HEK293 (cell line): ENCODE measurements at regions not wholly inside any gene's neighbourhood (a gene's known extent, or its start where the extent isn't known, plus 50 kb on each side); places are given as distances from the start of the nearest gene placed in this dataset.

ENCODE experiments used
- BCL11A ChIP-seq: fragments of 450-650 bp; formaldehyde crosslinking; IDR thresholded peaks from 2 replicates; pipeline ENCODE4 v1.5.1; 2016; ENCODE audit warnings: low read depth, missing biosample characterization, missing genetic modification characterization
- OSR2 ChIP-seq: fragments of 450-650 bp; formaldehyde crosslinking; IDR thresholded peaks from 2 replicates; pipeline ENCODE4 v1.5.1; 2016; ENCODE audit warnings: missing biosample characterization, missing genetic modification characterization
- OVOL3 ChIP-seq: fragments of 450-650 bp; formaldehyde crosslinking; IDR thresholded peaks from 2 replicates; pipeline ENCODE4 v1.5.1; 2016; ENCODE audit warnings: missing biosample characterization, missing genetic modification characterization
- REPIN1 ChIP-seq: fragments of 450-650 bp; formaldehyde crosslinking; IDR thresholded peaks from 2 replicates; pipeline ENCODE4 v1.5.1; 2017; ENCODE audit warnings: missing biosample characterization, missing genetic modification characterization, low read depth
- SCRT1 ChIP-seq: fragments of 450-650 bp; formaldehyde crosslinking; IDR thresholded peaks from 2 replicates; pipeline ENCODE4 v1.5.1; 2016; ENCODE audit warnings: missing biosample characterization, missing genetic modification characterization, borderline replicate concordance
- YY2 ChIP-seq: fragments of 450-650 bp; formaldehyde crosslinking; IDR thresholded peaks from 2 replicates; pipeline ENCODE4 v1.5.1; 2016; ENCODE audit warnings: missing biosample characterization, missing genetic modification characterization
- ZBTB1 ChIP-seq: fragments of 450-650 bp; formaldehyde crosslinking; IDR thresholded peaks from 2 replicates; pipeline ENCODE4 v1.5.1; 2016; ENCODE audit warnings: missing biosample characterization, missing genetic modification characterization
- ZIC2 ChIP-seq: fragments of 450-650 bp; formaldehyde crosslinking; IDR thresholded peaks from 2 replicates; pipeline ENCODE4 v1.5.1; 2016; ENCODE audit warnings: missing biosample characterization, missing genetic modification characterization
- ZNF132 ChIP-seq: fragments of 450-650 bp; formaldehyde crosslinking; IDR thresholded peaks from 2 replicates; pipeline ENCODE4 v1.5.1; 2017; ENCODE audit warnings: missing biosample characterization, missing genetic modification characterization, borderline replicate concordance
- ZNF2 ChIP-seq: fragments of 450-650 bp; formaldehyde crosslinking; IDR thresholded peaks from 2 replicates; pipeline ENCODE4 v1.5.1; 2016; ENCODE audit warnings: missing biosample characterization, missing genetic modification characterization
- ZNF223 ChIP-seq: fragments of 450-650 bp; formaldehyde crosslinking; IDR thresholded peaks from 2 replicates; pipeline ENCODE4 v1.5.1; 2016; ENCODE audit warnings: missing biosample characterization, missing genetic modification characterization
- ZNF423 ChIP-seq: fragments of 450-650 bp; formaldehyde crosslinking; IDR thresholded peaks from 2 replicates; pipeline ENCODE4 v1.5.1; 2016; ENCODE audit warnings: missing biosample characterization, missing genetic modification characterization
- ZNF473 ChIP-seq: fragments of 450-650 bp; formaldehyde crosslinking; IDR thresholded peaks from 2 replicates; pipeline ENCODE4 v1.5.1; 2017; ENCODE audit warnings: missing biosample characterization, missing genetic modification characterization
- ZNF521 ChIP-seq: fragments of 450-650 bp; formaldehyde crosslinking; IDR thresholded peaks from 2 replicates; pipeline ENCODE4 v1.5.1; 2017; ENCODE audit warnings: missing biosample characterization, mild to moderate bottlenecking, missing genetic modification characterization
- ZNF529 ChIP-seq: fragments of 450-650 bp; formaldehyde crosslinking; IDR thresholded peaks from 2 replicates; pipeline ENCODE4 v1.5.1; 2017; ENCODE audit warnings: missing genetic modification characterization, missing biosample characterization; ENCODE audit not compliant: insufficient replicate concordance
- ZNF610 ChIP-seq: fragments of 450-650 bp; formaldehyde crosslinking; IDR thresholded peaks from 2 replicates; pipeline ENCODE4 v1.5.1; 2016; ENCODE audit warnings: missing biosample characterization, missing genetic modification characterization, borderline replicate concordance
- ZNF701 ChIP-seq: fragments of 450-650 bp; formaldehyde crosslinking; IDR thresholded peaks from 2 replicates; pipeline ENCODE4 v1.5.1; 2016; ENCODE audit warnings: missing biosample characterization, missing genetic modification characterization
- ZNF837 ChIP-seq: fragments of 450-650 bp; formaldehyde crosslinking; IDR thresholded peaks from 2 replicates; pipeline ENCODE4 v1.5.1; 2016; ENCODE audit warnings: missing biosample characterization, missing genetic modification characterization
- ZNF843 ChIP-seq: fragments of 450-650 bp; formaldehyde crosslinking; IDR thresholded peaks from 2 replicates; pipeline ENCODE4 v1.5.1; 2016; ENCODE audit warnings: missing biosample characterization, missing genetic modification characterization
- TF ChIP-seq, protein P1 (sequence below): fragments of 450-650 bp; formaldehyde crosslinking; IDR thresholded peaks from 2 replicates; pipeline ENCODE4 v1.5.1; 2016; ENCODE audit warnings: missing biosample characterization, missing genetic modification characterization
- TF ChIP-seq, protein P2 (sequence below): fragments of 450-650 bp; formaldehyde crosslinking; IDR thresholded peaks from 2 replicates; pipeline ENCODE4 v1.5.1; 2016; ENCODE audit warnings: missing biosample characterization, missing genetic modification characterization
- TF ChIP-seq, protein P3 (sequence below): fragments of 450-650 bp; formaldehyde crosslinking; IDR thresholded peaks from 2 replicates; pipeline ENCODE4 v1.5.1; 2016; ENCODE audit warnings: missing biosample characterization, missing genetic modification characterization
- TF ChIP-seq, protein P4 (sequence below): fragments of 450-650 bp; formaldehyde crosslinking; IDR thresholded peaks from 2 replicates; pipeline ENCODE4 v1.5.1; 2016; ENCODE audit warnings: missing biosample characterization, missing genetic modification characterization
- TF ChIP-seq, protein P5 (sequence below): fragments of 450-650 bp; formaldehyde crosslinking; IDR thresholded peaks from 2 replicates; pipeline ENCODE4 v1.5.1; 2016; ENCODE audit warnings: missing biosample characterization, missing genetic modification characterization, low read depth
- TF ChIP-seq, protein P6 (sequence below): fragments of 450-650 bp; formaldehyde crosslinking; IDR thresholded peaks from 2 replicates; pipeline ENCODE4 v1.5.1; 2017; ENCODE audit warnings: missing biosample characterization, missing genetic modification characterization
- TF ChIP-seq, protein P7 (sequence below): fragments of 450-650 bp; formaldehyde crosslinking; IDR thresholded peaks from 2 replicates; pipeline ENCODE4 v1.5.1; 2016; ENCODE audit warnings: missing biosample characterization, missing genetic modification characterization

DNA sequence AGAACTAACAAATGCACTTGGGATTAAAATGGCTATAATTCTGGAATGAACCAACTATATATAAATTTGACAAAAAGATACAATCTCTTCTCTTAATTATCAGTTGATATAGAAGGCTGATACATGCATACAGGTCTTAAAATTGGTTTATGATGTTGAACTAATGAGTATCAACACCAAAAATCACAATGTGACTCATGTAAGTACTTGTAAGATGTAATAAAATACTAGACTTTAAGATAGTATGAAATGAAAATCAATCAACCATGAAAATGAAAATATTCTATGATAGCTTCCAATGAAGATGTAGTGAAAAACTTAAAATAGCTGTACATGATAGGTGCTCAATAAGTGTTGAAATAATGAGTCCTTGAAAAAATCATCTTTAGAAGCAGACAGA lies 116.6 kb upstream of the SOX5 start (continued):
- no peak for TF ChIP-seq REPIN1 (tag by site-specific recombination)
- no peak for TF ChIP-seq ZNF529 (tag by site-specific recombination)
- no peak for TF ChIP-seq ZNF132 (tag by site-specific recombination)
- TF ChIP-seq ZIC2 (tag by site-specific recombination), result no peak
- TF ChIP-seq, protein P1, sequence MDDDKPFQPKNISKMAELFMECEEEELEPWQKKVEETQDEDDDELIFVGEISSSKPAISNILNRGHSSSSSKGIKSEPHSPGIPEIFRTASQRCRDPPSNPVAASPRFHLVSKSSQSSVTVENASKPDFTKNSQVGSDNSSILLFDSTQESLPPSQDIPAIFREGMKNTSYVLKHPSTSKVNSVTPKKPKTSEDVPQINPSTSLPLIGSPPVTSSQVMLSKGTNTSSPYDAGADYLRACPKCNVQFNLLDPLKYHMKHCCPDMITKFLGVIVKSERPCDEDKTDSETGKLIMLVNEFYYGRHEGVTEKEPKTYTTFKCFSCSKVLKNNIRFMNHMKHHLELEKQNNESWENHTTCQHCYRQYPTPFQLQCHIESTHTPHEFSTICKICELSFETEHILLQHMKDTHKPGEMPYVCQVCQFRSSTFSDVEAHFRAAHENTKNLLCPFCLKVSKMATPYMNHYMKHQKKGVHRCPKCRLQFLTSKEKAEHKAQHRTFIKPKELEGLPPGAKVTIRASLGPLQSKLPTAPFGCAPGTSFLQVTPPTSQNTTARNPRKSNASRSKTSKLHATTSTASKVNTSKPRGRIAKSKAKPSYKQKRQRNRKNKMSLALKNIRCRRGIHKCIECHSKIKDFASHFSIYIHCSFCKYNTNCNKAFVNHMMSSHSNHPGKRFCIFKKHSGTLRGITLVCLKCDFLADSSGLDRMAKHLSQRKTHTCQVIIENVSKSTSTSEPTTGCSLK (tag by site-specific recombination), result no peak
- TF ChIP-seq OSR2, result peak; percentile 70
- TF ChIP-seq SCRT1 (tag by site-specific recombination), result peak; percentile 11; the same call in 1 of the 2 replicates
- no peak for TF ChIP-seq ZNF610 (tag by site-specific recombination)
- TF ChIP-seq, protein P2, sequence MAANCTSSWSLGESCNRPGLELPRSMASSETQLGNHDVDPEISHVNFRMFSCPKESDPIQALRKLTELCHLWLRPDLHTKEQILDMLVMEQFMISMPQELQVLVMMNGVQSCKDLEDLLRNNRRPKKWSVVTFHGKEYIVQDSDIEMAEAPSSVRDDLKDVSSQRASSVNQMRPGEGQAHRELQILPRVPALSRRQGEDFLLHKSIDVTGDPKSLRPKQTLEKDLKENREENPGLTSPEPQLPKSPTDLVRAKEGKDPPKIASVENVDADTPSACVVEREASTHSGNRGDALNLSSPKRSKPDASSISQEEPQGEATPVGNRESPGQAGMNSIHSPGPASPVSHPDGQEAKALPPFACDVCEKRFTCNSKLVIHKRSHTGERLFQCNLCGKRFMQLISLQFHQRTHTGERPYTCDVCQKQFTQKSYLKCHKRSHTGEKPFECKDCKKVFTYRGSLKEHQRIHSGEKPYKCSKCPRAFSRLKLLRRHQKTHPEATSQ, result no peak
- TF ChIP-seq ZNF843 (tag by site-specific recombination), result peak; percentile 84
- TF ChIP-seq ZNF2 (tag by site-specific recombination), result peak; percentile 50; the same call in 1 of the 2 replicates
- TF ChIP-seq, protein P3, sequence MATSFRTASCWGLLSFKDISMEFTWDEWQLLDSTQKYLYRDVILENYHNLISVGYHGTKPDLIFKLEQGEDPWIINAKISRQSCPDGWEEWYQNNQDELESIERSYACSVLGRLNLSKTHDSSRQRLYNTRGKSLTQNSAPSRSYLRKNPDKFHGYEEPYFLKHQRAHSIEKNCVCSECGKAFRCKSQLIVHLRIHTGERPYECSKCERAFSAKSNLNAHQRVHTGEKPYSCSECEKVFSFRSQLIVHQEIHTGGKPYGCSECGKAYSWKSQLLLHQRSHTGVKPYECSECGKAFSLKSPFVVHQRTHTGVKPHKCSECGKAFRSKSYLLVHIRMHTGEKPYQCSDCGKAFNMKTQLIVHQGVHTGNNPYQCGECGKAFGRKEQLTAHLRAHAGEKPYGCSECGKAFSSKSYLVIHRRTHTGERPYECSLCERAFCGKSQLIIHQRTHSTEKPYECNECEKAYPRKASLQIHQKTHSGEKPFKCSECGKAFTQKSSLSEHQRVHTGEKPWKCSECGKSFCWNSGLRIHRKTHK (tag by site-specific recombination), result 0 out of 2 replicates have a peak, but pooled peaks have one; percentile 10
- TF ChIP-seq, protein P4, sequence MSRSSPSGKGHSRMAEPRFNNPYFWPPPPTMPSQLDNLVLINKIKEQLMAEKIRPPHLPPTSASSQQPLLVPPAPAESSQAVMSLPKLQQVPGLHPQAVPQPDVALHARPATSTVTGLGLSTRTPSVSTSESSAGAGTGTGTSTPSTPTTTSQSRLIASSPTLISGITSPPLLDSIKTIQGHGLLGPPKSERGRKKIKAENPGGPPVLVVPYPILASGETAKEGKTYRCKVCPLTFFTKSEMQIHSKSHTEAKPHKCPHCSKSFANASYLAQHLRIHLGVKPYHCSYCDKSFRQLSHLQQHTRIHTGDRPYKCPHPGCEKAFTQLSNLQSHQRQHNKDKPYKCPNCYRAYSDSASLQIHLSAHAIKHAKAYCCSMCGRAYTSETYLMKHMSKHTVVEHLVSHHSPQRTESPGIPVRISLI, result 0 out of 2 replicates have a peak, but pooled peaks have one; percentile 15
- TF ChIP-seq, protein P5, sequence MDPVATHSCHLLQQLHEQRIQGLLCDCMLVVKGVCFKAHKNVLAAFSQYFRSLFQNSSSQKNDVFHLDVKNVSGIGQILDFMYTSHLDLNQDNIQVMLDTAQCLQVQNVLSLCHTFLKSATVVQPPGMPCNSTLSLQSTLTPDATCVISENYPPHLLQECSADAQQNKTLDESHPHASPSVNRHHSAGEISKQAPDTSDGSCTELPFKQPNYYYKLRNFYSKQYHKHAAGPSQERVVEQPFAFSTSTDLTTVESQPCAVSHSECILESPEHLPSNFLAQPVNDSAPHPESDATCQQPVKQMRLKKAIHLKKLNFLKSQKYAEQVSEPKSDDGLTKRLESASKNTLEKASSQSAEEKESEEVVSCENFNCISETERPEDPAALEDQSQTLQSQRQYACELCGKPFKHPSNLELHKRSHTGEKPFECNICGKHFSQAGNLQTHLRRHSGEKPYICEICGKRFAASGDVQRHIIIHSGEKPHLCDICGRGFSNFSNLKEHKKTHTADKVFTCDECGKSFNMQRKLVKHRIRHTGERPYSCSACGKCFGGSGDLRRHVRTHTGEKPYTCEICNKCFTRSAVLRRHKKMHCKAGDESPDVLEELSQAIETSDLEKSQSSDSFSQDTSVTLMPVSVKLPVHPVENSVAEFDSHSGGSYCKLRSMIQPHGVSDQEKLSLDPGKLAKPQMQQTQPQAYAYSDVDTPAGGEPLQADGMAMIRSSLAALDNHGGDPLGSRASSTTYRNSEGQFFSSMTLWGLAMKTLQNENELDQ (tag by site-specific recombination), result no peak
- 0 out of 2 replicates have a peak, but pooled peaks have one; percentile 29 for TF ChIP-seq BCL11A (tag by site-specific recombination)
- TF ChIP-seq, protein P6, sequence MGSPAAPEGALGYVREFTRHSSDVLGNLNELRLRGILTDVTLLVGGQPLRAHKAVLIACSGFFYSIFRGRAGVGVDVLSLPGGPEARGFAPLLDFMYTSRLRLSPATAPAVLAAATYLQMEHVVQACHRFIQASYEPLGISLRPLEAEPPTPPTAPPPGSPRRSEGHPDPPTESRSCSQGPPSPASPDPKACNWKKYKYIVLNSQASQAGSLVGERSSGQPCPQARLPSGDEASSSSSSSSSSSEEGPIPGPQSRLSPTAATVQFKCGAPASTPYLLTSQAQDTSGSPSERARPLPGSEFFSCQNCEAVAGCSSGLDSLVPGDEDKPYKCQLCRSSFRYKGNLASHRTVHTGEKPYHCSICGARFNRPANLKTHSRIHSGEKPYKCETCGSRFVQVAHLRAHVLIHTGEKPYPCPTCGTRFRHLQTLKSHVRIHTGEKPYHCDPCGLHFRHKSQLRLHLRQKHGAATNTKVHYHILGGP, result no peak
- TF ChIP-seq YY2 (tag by site-specific recombination), result no peak
- TF ChIP-seq OVOL3 (tag by site-specific recombination), result peak; percentile 17; the same call in 1 of the 2 replicates
- no peak for TF ChIP-seq ZBTB1
- TF ChIP-seq ZNF423, result no peak
- TF ChIP-seq, protein P7, sequence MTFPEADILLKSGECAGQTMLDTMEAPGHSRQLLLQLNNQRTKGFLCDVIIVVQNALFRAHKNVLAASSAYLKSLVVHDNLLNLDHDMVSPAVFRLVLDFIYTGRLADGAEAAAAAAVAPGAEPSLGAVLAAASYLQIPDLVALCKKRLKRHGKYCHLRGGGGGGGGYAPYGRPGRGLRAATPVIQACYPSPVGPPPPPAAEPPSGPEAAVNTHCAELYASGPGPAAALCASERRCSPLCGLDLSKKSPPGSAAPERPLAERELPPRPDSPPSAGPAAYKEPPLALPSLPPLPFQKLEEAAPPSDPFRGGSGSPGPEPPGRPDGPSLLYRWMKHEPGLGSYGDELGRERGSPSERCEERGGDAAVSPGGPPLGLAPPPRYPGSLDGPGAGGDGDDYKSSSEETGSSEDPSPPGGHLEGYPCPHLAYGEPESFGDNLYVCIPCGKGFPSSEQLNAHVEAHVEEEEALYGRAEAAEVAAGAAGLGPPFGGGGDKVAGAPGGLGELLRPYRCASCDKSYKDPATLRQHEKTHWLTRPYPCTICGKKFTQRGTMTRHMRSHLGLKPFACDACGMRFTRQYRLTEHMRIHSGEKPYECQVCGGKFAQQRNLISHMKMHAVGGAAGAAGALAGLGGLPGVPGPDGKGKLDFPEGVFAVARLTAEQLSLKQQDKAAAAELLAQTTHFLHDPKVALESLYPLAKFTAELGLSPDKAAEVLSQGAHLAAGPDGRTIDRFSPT (tag by site-specific recombination), result peak; percentile 63; the same call in 1 of the 2 replicates
- TF ChIP-seq ZNF473 (tag by site-specific recombination), result no peak
- no peak for TF ChIP-seq ZNF521 (tag by site-specific recombination)
- no peak for TF ChIP-seq ZNF701
- TF ChIP-seq ZNF837 (tag by site-specific recombination), result no peak
- TF ChIP-seq ZNF223 (tag by site-specific recombination), result no peak
